NCI-H1048 (cell line): ENCODE measurements at regions not wholly inside any gene's neighbourhood (a gene's known extent, or its start where the extent isn't known, plus 50 kb on each side); places are given as distances from the start of the nearest gene placed in this dataset.

Experiments
- DNase-seq: peaks from one replicate; lab custom pipeline; 2025; lab: John Stamatoyannopoulos, UW

GRCh38 chr4:14177987-14178386 is 550.5 kb upstream of the BOD1L1 start:
- DNase-seq = no peak

- no peak for DNase-seq
Observed at GRCh38 chr4:14178421-14178820, 550.9 kb upstream of the BOD1L1 start.

- no peak for DNase-seq
Observed at GRCh38 chr4:14180166-14180565, 552.6 kb upstream of the BOD1L1 start.

GRCh38 chr4:14180983-14181601 is 553.6 kb upstream of the BOD1L1 start:
- no peak for DNase-seq

- DNase-seq = no peak
Observed at GRCh38 chr4:14182148-14182547, 554.6 kb upstream of the BOD1L1 start.

- DNase-seq = no peak
Observed at GRCh38 chr4:14184265-14184664, 556.7 kb upstream of the BOD1L1 start.

GRCh38 chr4:14184767-14185166 is 557.2 kb upstream of the BOD1L1 start:
- no peak for DNase-seq

- DNase-seq = no peak
Observed at GRCh38 chr4:14188214-14188613, 560.7 kb upstream of the BOD1L1 start.

GRCh38 chr4:14193601-14194000 is 566.1 kb upstream of the BOD1L1 start:
- DNase-seq = no peak

- no peak for DNase-seq
Observed at GRCh38 chr4:14196131-14196530, 568.6 kb upstream of the BOD1L1 start.

GRCh38 chr4:14215116-14215770 is 587.7 kb upstream of the BOD1L1 start:
- DNase-seq = no peak

- no peak for DNase-seq
Observed at GRCh38 chr4:14217401-14217800, 589.9 kb upstream of the BOD1L1 start.

GRCh38 chr4:14218641-14219040 is 591.1 kb upstream of the BOD1L1 start:
- peak; percentile 49 for DNase-seq

- DNase-seq = no peak
Observed at GRCh38 chr4:14221176-14221575, 593.7 kb upstream of the BOD1L1 start.

GRCh38 chr4:14222377-14223029 is 595.0 kb upstream of the BOD1L1 start:
- no peak for DNase-seq

GRCh38 chr4:14223461-14223860 is 595.9 kb upstream of the BOD1L1 start:
- DNase-seq = no peak

GRCh38 chr4:14225688-14226207 is 598.2 kb upstream of the BOD1L1 start:
- no peak for DNase-seq

GRCh38 chr4:14233126-14233525 is 605.6 kb upstream of the BOD1L1 start:
- no peak for DNase-seq

- DNase-seq = no peak
Observed at GRCh38 chr4:14234307-14234706, 606.8 kb upstream of the BOD1L1 start.

GRCh38 chr4:14236359-14236758 is 608.8 kb upstream of the BOD1L1 start:
- no peak for DNase-seq

- DNase-seq = no peak
Observed at GRCh38 chr4:14237911-14238310, 610.4 kb upstream of the BOD1L1 start.

GRCh38 chr4:14241574-14241973 is 614.0 kb upstream of the BOD1L1 start:
- DNase-seq = no peak

- DNase-seq = no peak
Observed at GRCh38 chr4:14247767-14248166, 620.2 kb upstream of the BOD1L1 start.
